ENCODE measurements at regions not wholly inside any gene's neighbourhood (a gene's known extent, or its start where the extent isn't known, plus 50 kb on each side); places are given as distances from the start of the nearest gene placed in this dataset.

DNA sequence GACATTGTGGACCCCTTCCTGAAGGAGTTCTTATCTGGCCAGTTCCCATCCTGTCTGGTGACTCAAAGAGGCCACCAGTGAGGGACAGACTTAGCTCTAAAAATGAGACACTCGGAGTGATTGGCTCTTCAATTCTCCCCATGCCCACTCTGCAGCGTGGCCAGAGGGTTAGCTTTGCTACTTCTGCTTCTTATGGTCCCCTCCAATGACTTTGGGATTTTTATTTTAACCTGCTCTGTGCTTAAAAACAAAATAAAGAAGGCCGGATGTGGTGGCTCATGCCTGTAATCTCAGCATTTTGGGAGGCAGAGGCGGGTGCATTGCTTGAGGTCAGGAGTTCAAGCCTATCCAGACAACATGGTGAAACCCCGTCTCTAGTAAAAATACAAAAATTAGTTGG is 573.0 kb upstream of the AUTS2 start:
- in situ Hi-C loops (cut with HindIII; ENCODE audit: low pct_ligation_motif_present, low sequenced_read_pairs), result no loop called here
- no peak for DNase-seq
- no peaks in the 10 kb centered on the region for H3K36me3 ChIP-seq (replicated peaks)
- no peak for TF ChIP-seq CTCF (IDR thresholded peaks at IDR 0.05; ENCODE audit: low read depth, low read length, missing control alignments)
- H3K27ac ChIP-seq, result no peak overlapping the region
- H3K4me3 ChIP-seq (ENCODE audit: low read depth, low read length), result no peak overlapping the region
- no peaks in the 10 kb centered on the region for H3K27me3 ChIP-seq (replicated peaks)

GRCh38 chr7:69032848-69033247 is 565.4 kb upstream of the AUTS2 start:
- H3K36me3 ChIP-seq (replicated peaks), result no peaks in the 10 kb centered on the region
- in situ Hi-C loops (cut with HindIII; ENCODE audit: low pct_ligation_motif_present, low sequenced_read_pairs), result no loop called here
- no peak overlapping the region for H3K4me3 ChIP-seq (ENCODE audit: low read depth, low read length)
- no peak for TF ChIP-seq CTCF (IDR thresholded peaks at IDR 0.05; ENCODE audit: low read depth, low read length, missing control alignments)
- DNase-seq, result no peak
- no peak overlapping the region for H3K27ac ChIP-seq
- H3K27me3 ChIP-seq (replicated peaks), result no peaks in the 10 kb centered on the region

- Histone ChIP-seq H3K27me3 (replicated peaks) (no peaks in the 10 kb centered on the region), H3K27ac (no peak overlapping the region), H3K4me3 (ENCODE audit: low read depth, low read length) (no peak overlapping the region), H3K36me3 (replicated peaks) (no peaks in the 10 kb centered on the region)
- TF ChIP-seq CTCF (IDR thresholded peaks at IDR 0.05; ENCODE audit: low read depth, low read length, missing control alignments), result no peak
- no peak for DNase-seq
- in situ Hi-C loops (cut with HindIII; ENCODE audit: low pct_ligation_motif_present, low sequenced_read_pairs), result no loop called here
These were observed 562.4 kb upstream of the AUTS2 start for GRCh38 chr7:69035826-69036225.

DNA sequence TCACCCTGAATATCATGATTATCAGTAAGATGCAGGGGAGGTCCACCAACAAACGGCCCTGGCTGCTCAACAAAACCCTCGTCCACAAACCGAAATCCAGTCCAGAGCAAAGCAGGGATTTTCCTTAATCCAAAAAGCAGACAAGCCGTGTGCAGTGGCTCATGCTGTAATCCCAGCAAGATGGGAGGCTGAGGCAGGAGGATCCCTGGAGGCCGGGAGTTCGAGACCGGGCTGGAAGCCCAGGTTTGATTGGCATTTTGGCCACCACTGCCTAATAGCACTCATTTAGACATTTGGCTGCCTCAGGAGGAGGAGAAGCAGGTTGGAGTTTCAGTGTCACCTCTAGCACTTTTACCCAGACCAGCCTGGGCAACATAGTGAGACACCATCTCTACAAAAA is 562.0 kb upstream of the AUTS2 start:
- Histone ChIP-seq H3K27me3 (replicated peaks) (no peaks in the 10 kb centered on the region), H3K4me3 (ENCODE audit: low read depth, low read length) (no peak overlapping the region), H3K36me3 (replicated peaks) (no peaks in the 10 kb centered on the region), H3K27ac (no peak overlapping the region)
- in situ Hi-C loops (cut with HindIII; ENCODE audit: low pct_ligation_motif_present, low sequenced_read_pairs), result no loop called here
- no peak for DNase-seq
- no peak for TF ChIP-seq CTCF (IDR thresholded peaks at IDR 0.05; ENCODE audit: low read depth, low read length, missing control alignments)

DNA sequence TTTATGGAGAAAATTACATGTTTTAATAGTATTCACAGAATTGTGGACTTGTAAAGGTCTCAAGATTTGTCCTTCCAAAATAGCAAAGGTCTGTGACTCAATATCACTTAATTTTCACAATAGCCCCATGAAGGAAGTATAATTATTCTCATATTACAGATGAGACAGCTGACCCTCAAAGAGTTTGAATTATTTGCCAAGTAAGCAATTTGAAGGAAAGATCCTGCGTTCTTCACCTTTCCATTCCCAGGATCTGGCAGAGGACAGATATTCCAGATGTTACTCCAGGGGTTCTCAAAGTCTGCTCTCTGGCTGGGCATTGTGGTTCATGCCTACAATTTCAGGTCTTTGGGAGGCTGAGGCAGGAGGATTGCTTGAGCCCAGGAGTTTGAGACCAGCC is 559.4 kb upstream of the AUTS2 start:
- Histone ChIP-seq H3K36me3 (replicated peaks) (no peaks in the 10 kb centered on the region), H3K4me3 (ENCODE audit: low read depth, low read length) (no peak overlapping the region), H3K27me3 (replicated peaks) (no peaks in the 10 kb centered on the region), H3K27ac (no peak overlapping the region)
- TF ChIP-seq CTCF (IDR thresholded peaks at IDR 0.05; ENCODE audit: low read depth, low read length, missing control alignments), result no peak
- in situ Hi-C loops (cut with HindIII; ENCODE audit: low pct_ligation_motif_present, low sequenced_read_pairs), result no loop called here
- DNase-seq, result no peak

GRCh38 chr7:69042138-69042537 is 556.1 kb upstream of the AUTS2 start:
- TF ChIP-seq CTCF (IDR thresholded peaks at IDR 0.05; ENCODE audit: low read depth, low read length, missing control alignments), result no peak
- Histone ChIP-seq H3K4me3 (ENCODE audit: low read depth, low read length) (no peak overlapping the region), H3K27me3 (replicated peaks) (no peaks in the 10 kb centered on the region), H3K27ac (no peak overlapping the region), H3K36me3 (replicated peaks) (no peaks in the 10 kb centered on the region)
- in situ Hi-C loops (cut with HindIII; ENCODE audit: low pct_ligation_motif_present, low sequenced_read_pairs), result no loop called here
- DNase-seq, result no peak
